ENCODE measurements at regions not wholly inside any gene's neighbourhood (a gene's known extent, or its start where the extent isn't known, plus 50 kb on each side); places are given as distances from the start of the nearest gene placed in this dataset.

- no peak overlapping the region for H3K27ac ChIP-seq
- H3K4me1 ChIP-seq (replicated peaks in 1 of 2) = peaks cover 26 to 27% of the 10 kb centered on the region in 2 donors
- H3K4me3 ChIP-seq = no peak overlapping the region
- WGBS, 10 experiments = 33 to 100% (median 100%) methylated on average over 1 of the region's 1 CpG; no CpG with 5 or more reads in 3 of the 10 experiments
- no peak for ATAC-seq (replicated peaks in 6 of 8)
- in situ Hi-C loops (cut with MboI; ENCODE audit: low pct_unique_long_range_greater_than_20kb in 2 of 9, low sequenced_read_pairs in 9 of 9, unreplicated experiment in 9 of 9) = no loop called here
Measured at GRCh38 chr16:51888534-51888933, 658.4 kb downstream of the TOX3 start.

GRCh38 chr16:51888016-51888415 is 658.9 kb downstream of the TOX3 start:
- no peak overlapping the region for H3K27ac ChIP-seq
- no peak overlapping the region for H3K4me3 ChIP-seq
- WGBS, 10 experiments = 29 to 92% (median 69%) methylated on average over 1 of the region's 1 CpG; no CpG with 5 or more reads in 4 of the 10 experiments
- peak in 1 of 8 experiments; percentile 53 for ATAC-seq (replicated peaks in 6 of 8)
- in situ Hi-C loops (cut with MboI; ENCODE audit: low pct_unique_long_range_greater_than_20kb in 2 of 9, low sequenced_read_pairs in 9 of 9, unreplicated experiment in 9 of 9) = no loop called here
- H3K4me1 ChIP-seq (replicated peaks in 1 of 2) = peaks cover 21 to 23% of the 10 kb centered on the region in 2 donors

- H3K27ac ChIP-seq = no peak overlapping the region
- H3K4me3 ChIP-seq = no peak overlapping the region
- ATAC-seq (replicated peaks in 6 of 8) = no peak
- WGBS, 10 experiments = 64 to 100% (median 94%) methylated on average over 1 to 2 of the region's 2 CpGs; no CpG with 5 or more reads in 2 of the 10 experiments
- H3K4me1 ChIP-seq (replicated peaks in 1 of 2) = peaks cover 10% of the 10 kb centered on the region in 2 donors
- in situ Hi-C loops (cut with MboI; ENCODE audit: low pct_unique_long_range_greater_than_20kb in 2 of 9, low sequenced_read_pairs in 9 of 9, unreplicated experiment in 9 of 9) = no loop called here
Measured at GRCh38 chr16:51886456-51886855, 660.5 kb downstream of the TOX3 start.

DNA sequence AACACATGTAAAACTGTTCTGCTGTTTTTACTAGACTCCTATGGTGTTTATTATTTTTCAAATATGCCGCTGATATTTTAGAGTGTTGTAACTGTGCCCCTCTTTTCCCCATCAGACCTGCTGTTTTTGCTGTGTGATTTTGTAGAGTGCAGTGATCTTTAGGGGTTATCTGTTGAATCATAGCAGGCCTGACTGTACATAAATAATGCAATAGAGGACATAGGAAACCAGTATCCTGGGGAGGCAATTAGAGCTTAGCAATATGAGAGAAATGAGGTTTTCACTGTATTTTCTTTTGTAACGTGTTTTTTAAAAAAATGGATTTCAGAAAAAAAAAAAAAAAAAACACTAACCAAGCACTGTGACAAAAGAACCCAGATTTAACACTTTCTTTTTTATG is 662.2 kb downstream of the TOX3 start:
- H3K27ac ChIP-seq = no peak overlapping the region
- peaks cover 13 to 14% of the 10 kb centered on the region in 2 donors for H3K4me1 ChIP-seq (replicated peaks in 1 of 2)
- WGBS, 10 experiments = 50 to 100% (median 91%) methylated on average over 1 to 2 of the region's 2 CpGs
- ATAC-seq (replicated peaks in 6 of 8) = no peak
- in situ Hi-C loops (cut with MboI; ENCODE audit: low pct_unique_long_range_greater_than_20kb in 2 of 9, low sequenced_read_pairs in 9 of 9, unreplicated experiment in 9 of 9) = no loop called here
- H3K4me3 ChIP-seq = no peak overlapping the region

GRCh38 chr16:51881731-51882130 is 665.2 kb downstream of the TOX3 start:
- WGBS, 10 experiments = 52 to 100% (median 100%) methylated on average over 1 to 3 of the region's 3 CpGs; no CpG with 5 or more reads in 3 of the 10 experiments
- in situ Hi-C loops (cut with MboI; ENCODE audit: low pct_unique_long_range_greater_than_20kb in 2 of 9, low sequenced_read_pairs in 9 of 9, unreplicated experiment in 9 of 9) = no loop called here
- ATAC-seq (replicated peaks in 6 of 8) = no peak
- peaks cover 13 to 14% of the 10 kb centered on the region in 2 donors for H3K4me1 ChIP-seq (replicated peaks in 1 of 2)
- no peak overlapping the region for H3K27ac ChIP-seq
- H3K4me3 ChIP-seq = no peak overlapping the region

DNA sequence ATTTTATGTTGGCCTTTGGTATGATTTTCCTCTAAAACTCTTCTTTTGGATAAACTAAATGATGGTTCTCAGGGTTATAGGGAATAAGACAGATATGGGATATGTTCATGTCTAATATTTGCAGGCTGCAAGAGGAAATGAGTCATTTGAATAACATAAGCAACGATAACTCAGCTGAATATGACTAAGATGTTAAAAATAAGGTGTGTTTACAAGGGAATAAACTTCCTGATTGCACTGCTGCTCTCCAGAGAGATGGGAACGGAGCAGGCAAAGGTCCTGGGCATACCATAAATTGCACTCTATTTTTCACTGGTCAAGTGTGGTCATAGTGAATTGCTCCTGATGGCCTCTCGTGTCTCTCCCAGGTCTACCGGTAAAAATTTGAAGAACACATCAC is 666.2 kb downstream of the TOX3 start:
- peak in 7 of 8 experiments; percentile 83 to 97 (median 90) for ATAC-seq (replicated peaks in 6 of 8)
- no peak overlapping the region for H3K4me3 ChIP-seq
- in situ Hi-C loops (cut with MboI; ENCODE audit: low pct_unique_long_range_greater_than_20kb in 2 of 9, low sequenced_read_pairs in 9 of 9, unreplicated experiment in 9 of 9) = no loop called here
- H3K4me1 ChIP-seq (replicated peaks in 1 of 2) = peaks cover 8 to 10% of the 10 kb centered on the region in 2 donors
- H3K27ac ChIP-seq = no peak overlapping the region
- 17 to 74% (median 50%) methylated on average over 1 to 4 of the region's 4 CpGs; no CpG with 5 or more reads in 2 of the 10 experiments for WGBS, 10 experiments

- in situ Hi-C loops (cut with MboI; ENCODE audit: low pct_unique_long_range_greater_than_20kb in 2 of 9, low sequenced_read_pairs in 9 of 9, unreplicated experiment in 9 of 9) = no loop called here
- no peak for ATAC-seq (replicated peaks in 6 of 8)
- Histone ChIP-seq H3K4me3 (no peak overlapping the region), H3K27ac (no peak overlapping the region), H3K4me1 (replicated peaks in 1 of 2) (peaks cover 3 to 5% of the 10 kb centered on the region in 2 donors)
- WGBS, 10 experiments = 33 to 85% (median 74%) methylated on average over 1 to 5 of the region's 5 CpGs
Measured at GRCh38 chr16:51877686-51878085, 669.3 kb downstream of the TOX3 start.

- WGBS, 10 experiments = 27 to 100% (median 80%) methylated on average over 1 to 3 of the region's 3 CpGs; no CpG with 5 or more reads in 1 of the 10 experiments
- no peak for ATAC-seq (replicated peaks in 6 of 8)
- H3K4me1 ChIP-seq (replicated peaks in 1 of 2) = peaks cover 7 to 10% of the 10 kb centered on the region in 2 donors
- in situ Hi-C loops (cut with MboI; ENCODE audit: low pct_unique_long_range_greater_than_20kb in 2 of 9, low sequenced_read_pairs in 9 of 9, unreplicated experiment in 9 of 9) = no loop called here
- H3K4me3 ChIP-seq = no peak overlapping the region
- no peak overlapping the region for H3K27ac ChIP-seq
Measured at GRCh38 chr16:51876934-51877333, 670.0 kb downstream of the TOX3 start.

DNA sequence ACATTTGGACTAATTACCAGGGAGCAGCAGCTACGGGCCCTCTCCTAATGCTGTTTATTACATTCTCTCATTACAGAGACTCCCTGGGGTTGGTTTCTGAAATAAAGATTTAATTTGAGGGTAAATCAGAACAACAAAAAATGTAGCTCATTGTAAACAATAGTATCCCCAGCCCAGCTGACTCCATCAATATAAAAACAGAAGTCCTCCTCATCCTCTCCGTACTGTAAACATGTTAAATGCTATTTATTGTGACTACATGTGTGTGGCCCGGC is 670.4 kb downstream of the TOX3 start:
- H3K4me1 ChIP-seq (replicated peaks in 1 of 2) = peaks cover 7 to 11% of the 10 kb centered on the region in 2 donors
- no peak overlapping the region for H3K4me3 ChIP-seq
- H3K27ac ChIP-seq = no peak overlapping the region
- in situ Hi-C loops (cut with MboI; ENCODE audit: low pct_unique_long_range_greater_than_20kb in 2 of 9, low sequenced_read_pairs in 9 of 9, unreplicated experiment in 9 of 9) = no loop called here
- WGBS, 10 experiments = 70 to 100% (median 94%) methylated on average over 1 to 2 of the region's 3 CpGs; no CpG with 5 or more reads in 1 of the 10 experiments
- no peak for ATAC-seq (replicated peaks in 6 of 8)

DNA sequence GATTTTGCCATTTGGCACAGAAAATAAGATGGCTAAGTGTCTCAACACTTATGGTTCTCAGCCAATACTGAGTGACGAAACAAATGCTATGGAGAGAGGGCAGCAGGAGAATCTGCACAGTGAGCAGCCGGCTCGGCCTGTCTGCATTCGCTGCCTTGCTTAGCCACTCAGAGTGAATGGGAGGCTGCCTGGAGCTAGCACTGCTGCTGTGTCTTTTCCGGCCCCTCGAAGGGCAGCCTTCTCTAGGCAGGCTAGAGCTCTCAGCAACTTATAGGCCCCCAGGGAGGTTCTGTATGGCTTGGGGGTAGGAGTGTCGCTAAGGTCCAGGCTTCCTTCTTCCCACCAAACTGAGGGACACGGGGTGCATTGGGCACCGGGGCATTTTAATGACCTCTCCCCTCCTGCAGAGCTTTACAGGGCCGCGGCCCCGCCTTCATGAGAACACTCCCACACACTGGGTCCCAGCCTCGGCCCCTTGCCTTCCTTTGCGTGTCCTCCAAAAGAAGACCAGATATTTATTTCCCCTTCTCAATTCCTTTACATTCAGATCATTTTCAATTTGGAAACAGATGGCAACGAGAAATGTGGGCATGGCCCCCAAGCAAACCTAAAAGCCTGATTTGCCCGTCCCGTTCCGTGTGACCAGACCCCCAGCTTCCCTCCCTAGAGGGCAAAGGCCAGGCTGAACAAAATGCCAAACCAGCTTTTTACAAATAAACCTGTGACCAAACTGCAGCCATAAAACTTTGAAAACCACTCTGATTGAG is 670.9 kb downstream of the TOX3 start:
- Histone ChIP-seq H3K27ac (no peak overlapping the region), H3K4me3 (no peak overlapping the region), H3K4me1 (replicated peaks in 1 of 2) (peaks cover 6 to 13% of the 10 kb centered on the region in 2 donors)
- peak in 4 of 8 experiments; percentile 9 to 21 (median 18) for ATAC-seq (replicated peaks in 6 of 8)
- in situ Hi-C loops (cut with MboI; ENCODE audit: low pct_unique_long_range_greater_than_20kb in 2 of 9, low sequenced_read_pairs in 9 of 9, unreplicated experiment in 9 of 9) = no loop called here
- 33 to 86% (median 65%) methylated on average over 1 to 10 of the region's 18 CpGs; no CpG with 5 or more reads in 4 of the 10 experiments for WGBS, 10 experiments

GRCh38 chr16:51872524-51872923 is 674.4 kb downstream of the TOX3 start:
- ATAC-seq (replicated peaks in 6 of 8) = no peak
- Histone ChIP-seq H3K4me3 (no peak overlapping the region), H3K4me1 (replicated peaks in 1 of 2) (peaks cover 15 to 23% of the 10 kb centered on the region in 2 donors), H3K27ac (no peak overlapping the region)
- in situ Hi-C loops (cut with MboI; ENCODE audit: low pct_unique_long_range_greater_than_20kb in 2 of 9, low sequenced_read_pairs in 9 of 9, unreplicated experiment in 9 of 9) = no loop called here

- 0 to 100% (median 70%) methylated on average over 1 to 2 of the region's 2 CpGs; no CpG with 5 or more reads in 2 of the 10 experiments for WGBS, 10 experiments
- Histone ChIP-seq H3K27ac (no peak overlapping the region), H3K4me3 (no peak overlapping the region), H3K4me1 (replicated peaks in 1 of 2) (peaks cover 15 to 29% of the 10 kb centered on the region in 2 donors)
- in situ Hi-C loops (cut with MboI; ENCODE audit: low pct_unique_long_range_greater_than_20kb in 2 of 9, low sequenced_read_pairs in 9 of 9, unreplicated experiment in 9 of 9) = no loop called here
- ATAC-seq (replicated peaks in 6 of 8) = peak in 3 of 8 experiments; percentile 25 to 53 (median 41)
Measured at GRCh38 chr16:51870296-51870854, 676.6 kb downstream of the TOX3 start.

- WGBS, 10 experiments = 93 to 100% (median 100%) methylated on average over 1 of the region's 1 CpG; no CpG with 5 or more reads in 3 of the 10 experiments
- in situ Hi-C loops (cut with MboI; ENCODE audit: low pct_unique_long_range_greater_than_20kb in 2 of 9, low sequenced_read_pairs in 9 of 9, unreplicated experiment in 9 of 9) = no loop called here
- Histone ChIP-seq H3K4me3 (no peak overlapping the region), H3K4me1 (replicated peaks in 1 of 2) (peaks cover 15 to 29% of the 10 kb centered on the region in 2 donors), H3K27ac (no peak overlapping the region)
- no peak for ATAC-seq (replicated peaks in 6 of 8)
Measured at GRCh38 chr16:51869176-51869575, 677.8 kb downstream of the TOX3 start.

Data from motor neuron (in vitro differentiated cells).